ENCODE measurements at regions not wholly inside any gene's neighbourhood (a gene's known extent, or its start where the extent isn't known, plus 50 kb on each side); places are given as distances from the start of the nearest gene placed in this dataset.

DNA sequence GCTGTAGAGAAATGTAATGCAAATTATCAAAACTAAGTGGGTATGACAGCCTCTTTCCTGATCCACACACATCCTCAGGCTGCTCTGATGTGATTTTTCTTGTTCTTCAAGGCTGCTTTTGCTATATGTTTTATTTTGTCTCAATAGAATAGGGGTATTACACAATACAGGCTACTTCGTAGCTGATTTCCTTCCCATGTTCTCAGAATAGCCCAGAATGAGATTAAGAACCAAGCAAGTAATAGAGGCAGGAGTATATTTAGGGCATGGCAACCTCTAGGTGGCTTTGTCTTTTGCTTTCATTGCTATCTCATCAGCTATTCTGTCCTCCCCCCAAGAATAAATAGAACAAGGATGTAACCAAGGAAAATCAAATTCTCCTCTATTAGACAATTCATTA lies 241.8 kb downstream of the ALDH8A1 start:
- no peak for DNase-seq (ENCODE audit: low spot score)

GRCh38 chr6:134707342-134708031 lies 242.4 kb downstream of the ALDH8A1 start:
- peak; percentile 20 for DNase-seq (ENCODE audit: low spot score)

DNA sequence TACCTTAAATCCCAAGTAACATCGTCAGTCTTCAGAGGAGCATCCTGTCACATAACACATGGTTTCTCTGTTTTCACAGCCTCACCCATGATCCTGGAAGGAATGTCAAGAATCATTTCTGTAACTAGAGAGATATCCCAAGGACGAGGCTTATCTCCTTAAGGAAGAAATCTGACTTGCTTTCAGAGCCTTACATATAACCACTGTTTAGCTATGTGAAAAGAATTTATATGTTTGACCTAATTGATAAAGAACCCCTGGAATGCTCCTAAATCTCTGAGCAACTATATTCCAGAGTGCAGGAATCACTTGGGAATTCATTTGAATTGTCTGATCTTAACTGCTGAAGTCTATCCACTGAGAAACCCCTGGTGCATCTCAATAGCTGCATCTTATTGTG lies 243.1 kb downstream of the ALDH8A1 start:
- no peak for DNase-seq (ENCODE audit: low spot score)

DNA sequence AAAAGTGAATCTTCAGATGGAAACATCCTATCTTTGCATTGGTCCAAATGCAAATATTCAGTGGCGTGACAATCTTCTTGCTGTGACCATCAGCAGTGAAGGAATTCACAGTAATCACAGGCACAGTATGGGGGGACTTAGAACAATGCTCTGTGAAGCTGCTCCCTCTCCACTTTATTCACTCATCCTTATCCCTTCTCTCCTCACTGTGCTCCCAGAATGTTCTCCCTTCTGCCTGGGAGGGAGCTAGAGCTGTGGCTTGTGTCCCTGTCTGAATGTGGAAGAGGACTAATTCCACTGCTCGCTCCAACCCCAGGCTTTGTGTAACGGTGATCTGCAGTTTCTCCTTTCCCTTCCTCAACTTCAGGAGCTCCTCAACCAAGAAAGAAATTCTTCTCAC lies 243.7 kb downstream of the ALDH8A1 start:
- DNase-seq (ENCODE audit: low spot score) = no peak

- DNase-seq (ENCODE audit: low spot score) = no peak
These were observed 246.7 kb downstream of the ALDH8A1 start for GRCh38 chr6:134703206-134703605.

DNA sequence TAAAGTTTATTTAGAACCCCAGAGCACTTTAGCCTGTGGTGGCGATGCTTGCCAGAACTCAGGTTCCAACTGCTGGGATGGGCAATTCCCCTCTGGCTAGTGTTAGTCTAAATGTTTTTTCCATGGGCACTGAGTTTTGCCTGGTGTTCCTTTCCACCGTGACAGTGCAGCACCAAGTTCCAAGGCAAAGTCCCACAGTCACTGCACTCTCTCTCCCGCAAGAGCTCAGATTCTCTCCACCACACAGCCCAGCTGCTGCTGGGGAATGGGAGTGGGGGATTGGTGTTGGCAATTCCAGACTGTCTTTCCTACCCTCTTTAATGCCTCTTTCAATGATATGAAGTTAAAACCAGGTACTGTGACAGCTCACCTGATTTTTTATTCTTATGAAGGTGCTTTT lies 247.6 kb downstream of the ALDH8A1 start:
- DNase-seq (ENCODE audit: low spot score) = no peak

DNA sequence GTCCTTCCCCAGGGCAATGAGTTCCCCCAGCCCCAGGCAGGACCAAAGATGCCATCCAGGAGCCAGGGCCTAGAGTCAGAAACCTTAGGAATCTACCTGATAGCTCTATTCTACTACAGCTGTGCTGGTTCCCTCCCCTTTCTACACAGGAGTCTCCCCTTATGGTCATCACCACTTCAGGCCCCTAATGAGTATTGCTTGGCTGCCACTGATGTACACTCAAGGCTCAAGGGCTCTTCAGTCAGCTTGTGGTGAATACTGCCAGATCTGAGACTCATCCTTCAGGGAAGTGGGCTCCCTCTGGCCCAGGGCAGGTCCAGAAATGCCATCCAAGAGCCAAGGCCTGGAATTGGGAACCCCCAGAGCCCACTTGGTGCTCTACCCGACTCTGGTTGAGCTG lies 248.6 kb downstream of the ALDH8A1 start:
- no peak for DNase-seq (ENCODE audit: low spot score)

DNA sequence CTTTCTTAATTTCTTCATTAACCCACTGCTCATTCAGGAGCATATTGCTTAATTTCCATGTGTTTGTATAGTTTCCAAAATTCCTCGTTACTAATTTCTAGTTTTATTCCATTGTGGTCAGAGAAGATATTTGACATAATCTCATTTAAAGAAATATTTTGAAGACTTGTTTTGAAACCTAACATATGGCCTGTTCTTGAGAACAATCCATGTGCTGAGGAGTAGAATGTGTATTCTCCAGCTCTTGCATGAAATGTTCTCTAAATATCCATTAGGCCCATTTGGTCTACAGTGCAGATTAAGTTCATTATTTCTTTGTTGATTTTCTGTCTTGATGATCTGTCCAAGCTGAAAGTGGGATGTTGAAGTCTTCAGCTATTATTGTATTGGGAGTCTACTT lies 251.7 kb downstream of the ALDH8A1 start:
- no peak for DNase-seq (ENCODE audit: low spot score)

DNA sequence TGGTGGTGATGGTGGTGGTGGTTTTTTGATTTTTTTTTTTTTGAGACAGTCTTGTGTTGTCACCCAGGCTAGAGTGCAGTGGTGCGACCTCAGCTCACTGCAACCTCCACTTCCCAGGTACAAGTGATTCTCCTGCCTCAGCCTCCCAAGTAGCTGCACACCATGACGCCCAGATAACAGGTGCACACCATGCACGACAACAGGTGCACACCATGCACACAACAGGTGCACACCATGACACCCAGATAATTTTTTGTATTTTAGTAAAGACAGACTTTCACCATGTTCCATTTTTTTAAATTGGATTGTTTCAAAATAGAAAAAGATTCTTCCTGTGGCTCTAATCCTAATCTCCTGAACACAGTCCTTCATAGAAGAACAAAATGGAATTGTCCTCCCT lies 257.9 kb downstream of the ALDH8A1 start:
- no peak for DNase-seq (ENCODE audit: low spot score)

GRCh38 chr6:134691180-134691579 lies 258.7 kb downstream of the ALDH8A1 start:
- DNase-seq (ENCODE audit: low spot score) = no peak

- DNase-seq (ENCODE audit: low spot score) = no peak
These were observed 259.9 kb downstream of the ALDH8A1 start for GRCh38 chr6:134690048-134690447.

DNA sequence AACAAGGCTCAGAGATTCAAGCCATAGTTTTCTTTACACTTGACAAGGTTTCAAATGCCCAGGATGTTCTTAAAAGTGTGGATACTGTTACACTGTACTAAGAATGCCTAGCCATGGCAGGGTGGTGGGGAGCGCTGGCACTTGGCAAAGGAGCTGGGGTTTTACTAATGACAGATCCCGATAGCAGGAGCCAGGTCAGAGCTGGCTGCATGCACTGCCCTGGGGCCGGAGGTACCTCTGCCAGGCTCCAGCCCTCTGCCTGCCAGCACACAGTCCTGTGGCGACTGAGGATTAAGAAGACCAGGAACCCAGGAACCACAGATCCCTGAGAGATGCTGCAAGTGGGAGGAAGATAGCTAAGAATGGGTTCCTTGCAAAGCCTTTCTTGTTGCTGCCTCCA lies 260.3 kb downstream of the ALDH8A1 start:
- DNase-seq (ENCODE audit: low spot score) = no peak

- no peak for DNase-seq (ENCODE audit: low spot score)
These were observed 260.7 kb downstream of the ALDH8A1 start for GRCh38 chr6:134689177-134689576.

GRCh38 chr6:134686071-134686470 lies 263.8 kb downstream of the ALDH8A1 start:
- no peak for DNase-seq (ENCODE audit: low spot score)

GRCh38 chr6:134684423-134684795 lies 265.5 kb downstream of the ALDH8A1 start:
- DNase-seq (ENCODE audit: low spot score) = no peak

DNA sequence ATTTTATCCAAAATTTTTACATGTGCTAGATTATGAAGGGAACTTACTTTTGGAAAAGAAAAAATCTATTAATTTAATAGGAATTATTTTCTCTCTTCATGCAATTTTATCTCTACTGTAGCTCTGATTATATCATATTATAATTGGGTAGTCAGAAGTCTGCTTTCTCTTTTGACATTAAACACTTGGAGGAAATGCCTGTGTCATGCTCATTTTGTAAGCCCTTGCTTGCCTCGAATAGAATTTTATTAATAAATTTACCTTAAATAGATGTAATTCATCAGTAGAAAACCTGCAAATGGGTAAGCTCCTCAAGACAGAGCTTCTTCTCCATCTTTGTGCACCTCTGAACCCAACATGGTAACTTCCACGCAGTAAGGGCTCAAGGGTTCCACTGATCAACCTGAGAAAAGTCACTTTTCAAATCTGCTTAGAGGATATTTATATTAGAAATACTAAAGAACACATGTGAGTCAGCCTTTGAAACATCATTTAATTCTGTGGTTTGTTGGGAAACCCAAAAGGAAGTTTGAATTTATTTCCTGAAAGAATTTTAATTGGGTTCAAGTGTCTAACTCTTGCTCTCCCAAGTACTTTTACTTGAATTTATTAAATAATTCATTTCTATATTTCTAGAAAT lies 266.0 kb downstream of the ALDH8A1 start:
- no peak for DNase-seq (ENCODE audit: low spot score)

DNA sequence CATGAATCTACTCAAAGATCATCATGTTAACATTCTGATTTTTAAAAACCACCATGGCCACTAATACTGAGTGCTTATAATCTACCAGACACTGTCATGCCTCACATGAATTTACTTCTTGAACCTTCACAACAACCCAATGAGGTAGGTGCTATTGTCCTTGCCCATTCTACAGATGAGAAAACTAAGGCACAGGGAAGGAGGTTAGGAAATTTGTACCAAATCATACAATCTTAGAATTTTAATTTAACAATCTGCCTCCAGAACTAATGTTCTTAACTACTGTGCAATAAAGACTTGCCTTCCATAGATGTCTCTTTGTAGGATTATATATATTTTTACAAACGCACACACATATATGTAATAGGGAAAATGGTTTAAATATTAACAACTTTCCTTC lies 269.5 kb downstream of the ALDH8A1 start:
- DNase-seq (ENCODE audit: low spot score) = no peak

DNA sequence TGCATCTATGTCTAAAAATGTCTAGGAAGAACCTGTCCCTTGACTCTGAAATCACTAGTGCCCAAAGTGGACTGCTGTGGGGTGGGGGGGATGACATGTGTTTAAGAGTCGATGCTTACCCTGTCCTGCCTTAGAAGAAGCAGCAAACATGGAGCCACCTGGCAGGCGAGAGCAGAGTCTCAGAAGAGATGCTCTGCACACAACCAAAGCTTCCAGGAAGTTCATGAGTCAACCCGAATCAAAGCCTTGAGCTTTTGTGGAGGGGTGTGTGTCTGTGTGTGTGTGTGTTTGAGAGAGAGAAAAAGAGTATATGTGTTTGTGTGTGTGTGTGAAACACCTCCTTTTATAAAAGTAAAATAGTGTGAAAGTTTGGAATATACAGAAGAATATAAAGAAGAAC lies 269.9 kb downstream of the ALDH8A1 start:
- no peak for DNase-seq (ENCODE audit: low spot score)

GRCh38 chr6:134678436-134678889 lies 271.4 kb downstream of the ALDH8A1 start:
- no peak for DNase-seq (ENCODE audit: low spot score)

GRCh38 chr6:134676307-134677281 lies 273.3 kb downstream of the ALDH8A1 start:
- DNase-seq (ENCODE audit: low spot score) = no peak

DNA sequence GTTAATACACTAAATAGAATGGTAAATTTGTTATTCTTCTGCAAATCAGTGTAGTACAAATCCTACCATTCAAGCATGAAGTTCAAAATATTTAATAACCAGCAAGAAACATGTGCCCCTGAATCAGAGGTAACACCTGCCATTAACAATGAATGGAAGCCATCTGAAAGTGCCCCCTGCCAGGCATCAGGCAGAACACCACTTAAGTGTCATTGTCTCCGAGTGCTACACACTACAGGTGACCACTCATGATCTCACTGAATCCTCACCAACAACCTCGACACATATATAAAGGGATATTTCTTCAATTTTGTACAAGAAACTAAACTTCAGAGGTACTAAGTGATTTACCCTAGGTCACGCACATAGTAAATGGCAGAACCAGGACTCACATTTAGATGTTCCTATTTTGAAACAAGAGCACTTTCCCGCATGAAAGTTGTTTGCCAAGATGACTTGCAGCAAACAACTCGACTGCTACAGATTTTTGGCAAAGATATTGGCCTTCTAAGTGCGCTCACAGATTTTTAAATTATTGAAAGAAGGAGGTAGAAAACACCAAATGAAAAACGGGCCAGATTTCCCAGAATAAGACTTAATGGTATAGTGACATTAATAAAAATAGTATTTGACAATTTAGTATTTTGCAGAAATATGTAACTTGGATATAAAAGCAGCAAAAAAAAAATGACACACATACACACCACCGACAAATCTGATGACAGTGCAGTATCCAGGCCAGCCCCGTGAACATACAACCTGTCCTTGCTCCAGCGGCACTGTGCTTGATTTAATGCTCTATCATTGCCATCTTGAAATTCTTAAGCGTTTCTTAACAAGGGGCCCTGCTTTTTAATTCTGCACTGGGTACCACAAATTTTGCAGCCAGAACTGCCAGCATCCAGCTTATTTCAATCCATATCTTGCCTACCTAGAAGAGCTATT lies 274.5 kb downstream of the ALDH8A1 start:
- no peak for DNase-seq (ENCODE audit: low spot score)

GRCh38 chr6:134674562-134674961 lies 275.3 kb downstream of the ALDH8A1 start:
- no peak for DNase-seq (ENCODE audit: low spot score)

Data from AG08396 (cell line).